Thymus (tissue), 11 donors: ENCODE measurements at regions not wholly inside any gene's neighbourhood (a gene's known extent, or its start where the extent isn't known, plus 50 kb on each side); places are given as distances from the start of the nearest gene placed in this dataset.
A peak's percentile ranks its signal among the peaks of the same experiment; 100 is the strongest.
"Not testable (repeated sequence)": the region's sequence is repeated elsewhere in the genome, so short reads cannot be mapped to it uniquely, and the experiment has no call there.

Experiments
- DNase-seq, 9 donors: peaks; one replicate each; pipeline ENCODE4 v3.0.0-alpha.2; 2013; ENCODE audit warnings: low spot score in 9 of 9, low read depth in 6 of 9, missing footprints in 1 of 9
- H3K27ac ChIP-seq, 2 donors: one replicate each; pipeline ENCODE4 v1.5.1; 2013; ENCODE audit warnings: control low read depth in 1 of 2, low read depth in 1 of 2, low read length in 1 of 2, mild to moderate bottlenecking in 1 of 2, moderate library complexity in 1 of 2
- H3K27me3 ChIP-seq, 2 donors: one replicate each; pipeline ENCODE4 v1.5.1; 2013; ENCODE audit warnings: low read length in 1 of 2; ENCODE audit not compliant: control insufficient read depth in 2 of 2, insufficient read depth in 1 of 2
- H3K36me3 ChIP-seq, 2 donors: one replicate each; pipeline ENCODE4 v1.5.1; 2013; ENCODE audit warnings: low read length in 1 of 2, mild to moderate bottlenecking in 1 of 2, moderate library complexity in 1 of 2; ENCODE audit not compliant: control insufficient read depth in 2 of 2, insufficient read depth in 2 of 2
- H3K4me1 ChIP-seq, 2 donors: one replicate each; pipeline ENCODE4 v1.5.1; 2013; ENCODE audit warnings: low read length in 2 of 2; ENCODE audit not compliant: control insufficient read depth in 2 of 2, insufficient read depth in 2 of 2
- H3K4me3 ChIP-seq, 2 donors: one replicate each; pipeline ENCODE4 v1.5.1; 2013; ENCODE audit warnings: low read length in 2 of 2, control low read depth in 1 of 2, mild to moderate bottlenecking in 1 of 2
- H3K9me3 ChIP-seq, 2 donors: one replicate each; pipeline ENCODE4 v1.5.1; 2013; ENCODE audit warnings: low read length in 1 of 2, mild to moderate bottlenecking in 1 of 2; ENCODE audit not compliant: control insufficient read depth in 2 of 2, insufficient read depth in 1 of 2
- WGBS: extraction: QIAGEN DNeasy Blood & Tissue Kit; methylation state at CpG from one replicate; pipeline ENCODE4 v1.1.7; 2013; 5-methylcytosine and 5-hydroxymethylcytosine counted together
- donor health status: healthy.

GRCh38 chr21:43283925-43284221 is 115.1 kb downstream of the CRYAA start:
- 98% methylated on average over 2 of the region's 2 CpGs for WGBS
- H3K9me3 ChIP-seq, H3K27me3 ChIP-seq, DNase-seq, H3K4me3 ChIP-seq, H3K27ac ChIP-seq, H3K36me3 ChIP-seq: not testable (repeated sequence)
- H3K4me1 ChIP-seq = peaks cover 0 to 30% of the 10 kb centered on the region in 2 donors

- H3K36me3 ChIP-seq = no peaks in the 10 kb centered on the region
- no peak overlapping the region for H3K27ac ChIP-seq
- WGBS = 94% methylated on average over 5 of the region's 5 CpGs
- peaks cover 0 to 13% of the 10 kb centered on the region in 2 donors for H3K27me3 ChIP-seq
- no peak for DNase-seq
- H3K4me1 ChIP-seq = peaks cover 0 to 27% of the 10 kb centered on the region in 2 donors
- peaks cover 0 to 7% of the 10 kb centered on the region in 2 donors for H3K9me3 ChIP-seq
- H3K4me3 ChIP-seq = no peak overlapping the region
These were observed 114.5 kb downstream of the CRYAA start for GRCh38 chr21:43283136-43283924.

GRCh38 chr21:43282358-43283120 is 113.7 kb downstream of the CRYAA start:
- Histone ChIP-seq H3K36me3 (no peaks in the 10 kb centered on the region), H3K4me3 (no peak overlapping the region), H3K27ac (no peak overlapping the region), H3K27me3 (peaks cover 0 to 20% of the 10 kb centered on the region in 2 donors), H3K4me1 (peaks cover 0 to 20% of the 10 kb centered on the region in 2 donors), H3K9me3 (peaks cover 0 to 7% of the 10 kb centered on the region in 2 donors)
- 77% methylated on average over 23 of the region's 23 CpGs for WGBS
- no peak for DNase-seq

GRCh38 chr21:43281661-43282357 is 113.0 kb downstream of the CRYAA start:
- H3K9me3 ChIP-seq = peaks cover 0 to 4% of the 10 kb centered on the region in 2 donors
- peaks cover 0 to 15% of the 10 kb centered on the region in 2 donors for H3K4me1 ChIP-seq
- H3K27me3 ChIP-seq = peaks cover 3 to 28% of the 10 kb centered on the region in 2 donors
- no peak overlapping the region for H3K4me3 ChIP-seq
- 91% methylated on average over 12 of the region's 12 CpGs for WGBS
- no peaks in the 10 kb centered on the region for H3K36me3 ChIP-seq
- DNase-seq = no peak
- no peak overlapping the region for H3K27ac ChIP-seq

- 75% methylated on average over 17 of the region's 17 CpGs for WGBS
- peaks cover 0 to 4% of the 10 kb centered on the region in 2 donors for H3K9me3 ChIP-seq
These were observed 112.3 kb downstream of the CRYAA start for GRCh38 chr21:43280949-43281633.

GRCh38 chr21:43279578-43279894 is 110.7 kb downstream of the CRYAA start:
- Histone ChIP-seq H3K36me3 (no peaks in the 10 kb centered on the region), H3K4me1 (peaks cover 0 to 9% of the 10 kb centered on the region in 2 donors), H3K9me3 (peaks cover 0 to 4% of the 10 kb centered on the region in 2 donors), H3K27me3 (peaks cover 3 to 47% of the 10 kb centered on the region in 2 donors), H3K4me3 (no peak overlapping the region), H3K27ac (no peak overlapping the region)
- no peak for DNase-seq
- WGBS = 91% methylated on average over 11 of the region's 11 CpGs

More at GRCh38 chr21:43280949-43281633, 112.3 kb downstream of the CRYAA start:
- H3K4me1 ChIP-seq = peaks cover 0 to 10% of the 10 kb centered on the region in 2 donors
- DNase-seq = peak in 1 of 9 donors; percentile 24
- H3K36me3 ChIP-seq = no peaks in the 10 kb centered on the region
- H3K4me3 ChIP-seq = no peak overlapping the region
- H3K27ac ChIP-seq = no peak overlapping the region
- peaks cover 3 to 34% of the 10 kb centered on the region in 2 donors for H3K27me3 ChIP-seq

GRCh38 chr21:43278766-43279577 is 110.2 kb downstream of the CRYAA start:
- DNase-seq = no peak
- H3K27ac ChIP-seq = no peak overlapping the region
- H3K27me3 ChIP-seq = peaks cover 3 to 53% of the 10 kb centered on the region in 2 donors
- 86% methylated on average over 32 of the region's 32 CpGs for WGBS
- peaks cover 0 to 9% of the 10 kb centered on the region in 2 donors for H3K4me1 ChIP-seq
- peaks cover 0 to 4% of the 10 kb centered on the region in 2 donors for H3K9me3 ChIP-seq
- no peak overlapping the region for H3K4me3 ChIP-seq
- H3K36me3 ChIP-seq = no peaks in the 10 kb centered on the region

GRCh38 chr21:43278359-43278758 is 109.6 kb downstream of the CRYAA start:
- WGBS = 67% methylated on average over 12 of the region's 12 CpGs
- H3K36me3 ChIP-seq = no peaks in the 10 kb centered on the region
- H3K4me3 ChIP-seq = no peak overlapping the region
- H3K27me3 ChIP-seq = peaks cover 3 to 59% of the 10 kb centered on the region in 2 donors
- no peak for DNase-seq
- H3K27ac ChIP-seq = no peak overlapping the region
- peaks cover 0 to 14% of the 10 kb centered on the region in 2 donors for H3K4me1 ChIP-seq
- H3K9me3 ChIP-seq = peaks cover 0 to 4% of the 10 kb centered on the region in 2 donors
